GM12875 (cell line): ENCODE measurements at regions not wholly inside any gene's neighbourhood (a gene's known extent, or its start where the extent isn't known, plus 50 kb on each side); places are given as distances from the start of the nearest gene placed in this dataset.
"Not testable (repeated sequence)": the region's sequence is repeated elsewhere in the genome, so short reads cannot be mapped to it uniquely, and the experiment has no call there.

Experiments
- H3K4me3 ChIP-seq: one replicate; pipeline ENCODE4 v1.5.1; 2011; ENCODE audit warnings: low read depth, low read length, control low read depth
- CTCF ChIP-seq: IDR thresholded peaks from 2 replicates; pipeline ENCODE4 v1.5.1; 2011; ENCODE audit warnings: low read depth, mild to moderate bottlenecking, control low read depth, inconsistent platforms, low read length, moderate library complexity, borderline replicate concordance; ENCODE audit not compliant: insufficient read depth

DNA sequence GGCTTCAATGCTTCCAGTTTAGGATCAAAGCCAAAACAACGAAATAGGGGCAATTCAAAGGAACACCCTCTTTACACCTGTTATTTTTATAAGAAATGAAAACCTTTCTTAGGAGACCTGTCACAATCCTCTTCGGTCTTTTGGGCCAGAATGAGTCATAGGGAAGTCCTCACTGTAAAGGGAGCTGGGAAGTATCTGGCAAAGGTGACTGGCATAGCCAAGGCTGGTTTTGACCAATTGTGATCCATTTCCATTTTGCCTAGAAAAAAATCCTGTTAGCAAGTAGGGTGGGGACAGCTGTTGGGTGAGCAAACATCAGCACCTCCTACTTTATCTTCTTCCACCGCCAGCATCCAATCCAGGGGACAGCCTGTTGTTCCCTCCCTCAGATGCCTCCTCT lies 343.2 kb upstream of the SULF2 start:
- no peak for TF ChIP-seq CTCF
- H3K4me3 ChIP-seq, result no peak overlapping the region

- not testable (repeated sequence) for H3K4me3 ChIP-seq
Observed at GRCh38 chr20:48127964-48128363, 342.7 kb upstream of the SULF2 start.

DNA sequence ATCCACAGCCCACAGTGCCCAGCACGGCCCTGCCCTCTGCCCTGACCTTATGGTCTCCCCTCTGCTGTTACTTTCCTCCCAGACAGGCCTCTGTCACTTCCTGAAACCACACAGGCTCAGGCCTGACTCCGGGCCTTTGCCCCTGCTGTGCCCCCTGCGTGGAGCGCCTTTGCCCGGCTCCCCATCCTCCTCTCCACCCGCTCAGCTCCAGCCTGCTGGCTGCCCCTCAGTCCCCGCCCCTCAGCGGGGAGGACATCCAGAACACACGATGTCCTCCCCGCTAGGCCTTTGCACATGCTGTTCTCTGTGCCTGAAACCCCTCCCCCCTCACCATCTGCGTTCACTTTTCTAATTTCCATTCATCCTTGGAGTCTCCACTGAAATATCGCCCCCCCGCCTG lies 341.9 kb upstream of the SULF2 start:
- not testable (repeated sequence) for H3K4me3 ChIP-seq

DNA sequence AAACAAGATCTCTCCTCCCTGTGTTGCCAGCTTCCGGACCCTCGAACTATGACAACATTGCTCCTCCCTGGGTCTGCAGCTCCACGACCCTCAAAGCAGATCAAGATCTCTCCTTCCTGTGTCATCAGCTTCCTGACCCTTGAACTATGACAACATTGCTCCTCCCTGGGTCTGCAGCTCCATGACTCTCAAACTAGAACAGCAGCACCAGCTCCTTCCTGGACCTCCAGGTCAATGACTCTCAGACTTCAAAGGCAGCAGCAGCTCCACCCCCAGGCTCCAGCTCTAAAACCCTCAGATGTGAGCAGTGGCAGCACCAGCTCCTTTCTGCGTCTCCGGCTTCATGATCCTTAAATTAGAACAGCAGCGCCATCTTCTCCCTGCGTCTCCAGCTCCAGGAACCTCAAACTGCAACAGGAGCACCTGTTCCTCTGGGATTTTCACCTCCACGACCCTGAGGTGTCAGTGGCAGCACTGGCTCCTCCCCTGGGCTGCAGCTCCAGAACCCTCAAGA lies 341.0 kb upstream of the SULF2 start:
- H3K4me3 ChIP-seq, result no peak overlapping the region
- no peak for TF ChIP-seq CTCF

- H3K4me3 ChIP-seq, result no peak overlapping the region
- TF ChIP-seq CTCF, result no peak
Observed at GRCh38 chr20:48124960-48125359, 339.7 kb upstream of the SULF2 start.

- TF ChIP-seq CTCF, result no peak
Observed at GRCh38 chr20:48124181-48124782, 339.0 kb upstream of the SULF2 start.

GRCh38 chr20:48120120-48120519 lies 334.8 kb upstream of the SULF2 start:
- H3K4me3 ChIP-seq, result no peak overlapping the region

More at GRCh38 chr20:48124181-48124782, 339.0 kb upstream of the SULF2 start:
- no peak overlapping the region for H3K4me3 ChIP-seq

DNA sequence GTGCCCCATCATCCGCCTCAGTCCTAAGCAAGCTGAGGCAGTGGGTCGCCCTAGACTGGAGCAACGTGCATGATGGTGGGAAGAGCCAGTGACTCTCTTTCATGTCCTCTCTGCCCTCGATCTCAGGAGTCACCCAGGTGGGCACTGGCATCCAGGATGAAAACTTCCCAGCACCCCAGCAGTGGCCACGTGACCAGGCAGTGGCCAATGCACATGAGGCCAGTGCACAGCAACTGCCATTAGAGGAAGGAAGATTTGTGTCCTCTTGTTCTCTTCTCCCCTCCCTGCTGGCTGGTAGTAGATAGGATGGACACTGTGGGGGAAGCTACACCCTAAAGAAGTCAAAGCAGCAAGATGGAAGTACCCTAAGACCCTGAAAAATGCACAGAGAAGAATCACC lies 334.1 kb upstream of the SULF2 start:
- not testable (repeated sequence) for H3K4me3 ChIP-seq

More at GRCh38 chr20:48120120-48120519, 334.8 kb upstream of the SULF2 start:
- TF ChIP-seq CTCF, result no peak

DNA sequence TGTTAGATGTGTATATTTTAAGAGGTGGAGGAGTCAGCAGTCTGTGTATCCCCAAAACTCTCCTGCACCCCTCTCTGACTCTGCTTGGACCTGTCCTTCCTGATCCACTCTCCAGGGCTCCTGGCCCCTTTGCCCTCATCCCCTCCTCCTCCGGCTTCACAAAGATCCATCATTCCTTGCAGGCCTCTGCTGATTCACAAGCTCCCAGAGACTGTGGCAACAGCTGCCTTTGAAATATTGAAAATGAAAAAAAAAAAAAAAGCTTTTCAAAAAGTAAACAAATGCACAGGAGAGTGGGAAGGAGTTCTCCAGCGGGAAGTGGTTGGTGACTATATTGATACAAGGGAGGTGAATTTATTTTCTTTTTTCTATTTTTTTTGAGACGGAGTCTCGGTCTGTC lies 330.2 kb upstream of the SULF2 start:
- no peak for TF ChIP-seq CTCF
- no peak overlapping the region for H3K4me3 ChIP-seq
